GM19239 (cell line): ENCODE measurements at regions not wholly inside any gene's neighbourhood (a gene's known extent, or its start where the extent isn't known, plus 50 kb on each side); places are given as distances from the start of the nearest gene placed in this dataset.

Source experiments
- DNase-seq: peaks from one replicate; pipeline ENCODE4 v3.0.0; 2011; ENCODE audit warnings: low spot score; ENCODE audit not compliant: insufficient read length
- FAIRE-seq: peaks from 2 replicates; lab custom pipeline; 2011; peaks lifted over from hg19 to GRCh38; lab: Jason Lieb, UNC

DNA sequence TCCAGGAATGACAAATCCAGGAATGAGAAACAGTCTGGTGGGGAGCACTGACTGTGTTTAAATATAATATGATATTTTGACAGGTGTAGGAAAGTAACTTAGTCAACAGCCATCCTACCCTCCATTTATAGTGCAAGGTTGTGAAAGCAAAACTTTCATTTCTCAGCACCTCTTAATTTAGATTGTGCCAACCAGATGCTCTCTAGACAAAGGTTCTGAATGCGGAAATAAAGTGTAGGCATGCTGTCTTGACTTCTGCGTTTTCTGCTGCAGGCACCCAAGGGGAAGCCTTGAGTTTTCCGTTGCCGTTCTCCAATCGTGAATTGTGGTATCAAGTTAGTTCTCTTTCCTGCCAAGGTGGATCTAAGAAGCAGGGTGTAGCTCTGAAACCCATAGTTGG, 261.9 kb upstream of the SUCLG2 start:
- FAIRE-seq (no peak), DNase-seq (no peak)

DNA sequence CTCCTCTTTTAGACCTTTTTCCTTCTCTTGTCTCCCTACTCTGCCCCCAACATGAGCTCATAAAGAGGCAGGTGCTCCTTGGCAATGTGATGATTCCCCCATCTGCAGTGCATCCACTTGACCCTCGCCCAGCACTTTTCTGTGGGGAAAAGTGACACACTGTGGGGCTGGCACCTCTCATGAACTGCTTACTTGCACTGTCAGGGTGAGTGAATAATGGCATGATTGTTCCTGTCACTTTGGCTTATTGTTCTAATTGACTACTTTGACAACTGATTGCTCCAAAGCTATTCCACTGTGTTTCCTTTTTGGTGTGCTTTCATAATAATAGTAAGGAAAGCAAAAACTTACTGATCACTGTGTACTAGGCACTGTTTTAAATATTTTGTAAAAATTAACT, 253.3 kb upstream of the SUCLG2 start:
- no peak for DNase-seq
- FAIRE-seq = no peak

DNA sequence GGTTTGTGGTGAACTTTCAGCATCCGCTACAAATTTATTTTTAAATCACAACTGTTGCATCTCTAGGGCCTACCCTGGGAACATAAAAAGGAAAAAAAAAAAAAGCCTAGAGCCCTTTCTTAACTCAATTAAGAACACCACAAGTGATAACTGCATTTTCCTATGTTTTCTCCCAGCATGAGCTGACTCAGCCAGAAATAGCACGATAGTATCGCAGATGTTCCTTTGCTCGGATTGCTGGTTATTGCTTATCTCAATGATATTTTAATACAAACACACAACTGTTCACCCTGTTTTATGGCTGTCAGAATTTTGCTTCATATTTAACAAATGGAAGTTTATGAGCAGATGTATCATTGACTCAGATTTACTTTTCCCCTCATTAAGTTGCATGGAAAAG, 251.8 kb upstream of the SUCLG2 start:
- no peak for FAIRE-seq
- DNase-seq = no peak

DNA sequence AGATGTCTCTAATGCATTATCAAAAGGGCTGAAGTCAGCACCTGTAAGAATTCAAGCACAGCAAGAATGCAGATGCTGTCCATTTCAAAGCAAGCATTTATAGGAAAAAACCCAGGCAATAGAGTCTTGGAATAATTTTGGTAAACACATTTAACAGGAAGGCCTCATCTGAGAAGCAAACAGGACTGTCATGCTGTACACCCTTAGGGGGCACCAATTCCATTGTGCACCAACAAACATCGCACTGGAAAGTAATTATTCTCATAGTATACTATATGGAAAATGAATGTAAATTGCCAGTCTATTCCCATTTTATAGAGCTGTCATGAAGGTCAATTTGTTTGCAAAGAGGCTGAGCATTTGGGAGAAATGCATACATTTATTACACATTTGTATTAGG, 247.3 kb upstream of the SUCLG2 start:
- FAIRE-seq = no peak
- DNase-seq = no peak

DNA sequence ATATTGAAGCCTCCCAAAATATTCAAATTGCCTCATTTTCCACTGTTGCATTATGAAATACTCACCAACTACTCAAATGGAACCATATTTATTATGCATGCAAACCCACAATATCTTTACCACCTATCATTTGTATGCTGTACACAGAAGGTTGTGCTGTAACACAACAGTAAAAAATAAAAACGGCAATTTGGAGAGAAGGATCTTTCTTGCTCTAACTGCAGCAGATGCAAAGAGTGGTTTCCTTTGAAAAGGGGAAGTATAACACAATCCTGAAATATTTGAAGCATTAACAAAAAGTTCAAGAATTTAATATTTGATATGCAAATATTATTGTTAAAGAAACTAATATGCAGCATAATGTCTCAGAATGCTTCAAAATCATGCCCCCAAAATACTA, 244.5 kb upstream of the SUCLG2 start:
- FAIRE-seq (no peak), DNase-seq (no peak)

DNA sequence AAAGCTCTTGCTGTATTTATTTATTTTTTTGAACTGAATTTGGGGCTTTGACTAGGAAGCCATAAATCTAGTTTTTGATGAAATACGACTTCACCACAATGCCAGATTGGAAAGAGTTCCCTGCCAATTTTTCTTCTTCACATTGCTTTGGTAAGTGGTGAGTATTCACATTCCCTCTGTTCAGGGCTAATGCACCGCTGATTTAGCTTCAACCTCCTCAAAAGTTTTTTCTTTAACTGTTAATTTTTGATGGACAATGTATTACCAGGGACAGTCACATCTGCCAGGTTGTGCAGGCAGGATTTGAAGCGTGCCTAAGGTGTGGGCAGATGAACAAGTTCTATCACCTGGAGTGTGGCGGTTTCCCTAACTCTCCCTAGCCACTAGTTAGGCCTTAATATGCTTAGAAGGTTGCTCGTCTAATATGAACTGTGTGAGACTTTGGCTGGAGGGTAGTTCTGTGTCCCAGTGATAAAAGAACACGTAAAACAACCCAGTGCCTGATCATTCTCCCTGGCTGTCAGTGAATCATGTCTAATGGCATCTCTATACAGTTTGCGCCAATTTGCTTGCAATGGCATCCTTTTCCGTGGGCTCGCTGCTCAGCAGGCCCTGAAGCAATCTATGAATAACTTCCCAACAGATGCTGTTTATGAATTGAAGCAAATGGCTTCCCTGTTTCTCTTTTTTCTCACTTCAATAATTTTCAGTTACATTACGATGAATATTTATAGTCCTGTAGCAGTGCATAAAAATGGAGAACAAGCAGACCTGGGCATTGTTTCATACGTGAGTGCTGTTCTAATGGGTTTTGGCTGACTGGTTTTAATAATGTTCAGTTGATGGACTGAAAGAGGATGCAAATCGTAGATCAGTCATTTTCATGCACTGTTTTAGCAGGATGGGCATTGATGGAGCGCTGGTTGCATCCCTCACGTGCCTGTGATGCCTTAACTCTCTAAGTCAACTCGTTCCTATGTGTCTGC, 243.2 kb upstream of the SUCLG2 start:
- FAIRE-seq = no peak
- no peak for DNase-seq

DNA sequence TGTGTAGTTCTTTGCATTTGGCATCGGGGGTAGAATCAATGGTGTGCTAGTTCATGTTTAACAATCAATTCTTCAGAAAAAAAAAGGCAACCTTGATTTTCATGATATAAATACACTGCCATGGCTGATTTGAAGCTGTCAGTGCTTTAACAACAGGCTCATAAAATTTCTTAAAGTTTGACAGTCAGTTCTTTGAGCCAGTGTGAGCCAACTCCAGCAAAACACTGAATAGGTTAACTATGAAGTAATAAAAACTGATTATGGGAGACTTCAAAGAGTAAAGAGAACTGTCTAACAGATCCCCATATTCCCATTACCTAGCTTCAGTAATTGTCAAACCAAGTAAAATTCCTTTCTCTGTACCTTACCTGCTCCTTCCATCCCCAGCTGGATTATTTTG, 241.7 kb upstream of the SUCLG2 start:
- DNase-seq (no peak), FAIRE-seq (no peak)

DNA sequence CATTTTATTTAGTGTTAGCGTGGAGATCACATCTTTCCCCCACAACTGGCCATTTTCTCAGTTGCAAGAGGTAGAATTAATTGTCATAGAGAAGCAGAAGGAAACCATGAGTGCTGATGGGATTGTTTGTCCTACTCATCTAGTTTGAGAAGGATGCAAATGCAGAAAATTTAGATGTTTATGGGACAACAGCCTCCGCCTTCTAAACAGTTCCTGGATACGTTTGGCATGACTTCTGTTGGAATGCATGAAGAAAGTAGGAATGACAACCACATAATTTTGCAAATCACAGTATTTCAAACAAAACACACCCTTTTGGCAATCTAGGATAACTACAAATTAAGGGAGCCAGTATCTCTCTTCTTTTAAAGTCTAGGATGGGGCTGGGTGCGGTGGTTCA, 240.1 kb upstream of the SUCLG2 start:
- FAIRE-seq (no peak), DNase-seq (no peak)

DNA sequence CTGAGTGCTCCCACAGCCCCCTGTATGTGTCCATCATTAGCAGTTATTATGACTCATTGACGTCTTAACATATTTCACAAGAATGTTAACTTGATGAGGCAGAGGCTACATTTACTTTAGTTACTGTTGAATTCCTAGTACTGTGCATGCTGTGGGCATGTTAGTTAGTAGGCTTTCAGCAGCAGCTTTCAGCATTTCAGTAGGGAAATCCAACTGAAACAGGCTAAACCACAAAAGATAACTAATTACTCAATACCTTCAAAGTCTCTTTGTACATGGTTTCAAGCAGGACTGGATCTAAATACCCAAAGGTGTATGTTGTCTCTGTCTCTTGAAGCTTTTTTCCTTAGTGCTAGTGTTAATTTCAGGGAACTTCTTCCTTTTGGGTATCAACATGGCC, 229.9 kb upstream of the SUCLG2 start:
- DNase-seq = no peak
- no peak for FAIRE-seq

DNA sequence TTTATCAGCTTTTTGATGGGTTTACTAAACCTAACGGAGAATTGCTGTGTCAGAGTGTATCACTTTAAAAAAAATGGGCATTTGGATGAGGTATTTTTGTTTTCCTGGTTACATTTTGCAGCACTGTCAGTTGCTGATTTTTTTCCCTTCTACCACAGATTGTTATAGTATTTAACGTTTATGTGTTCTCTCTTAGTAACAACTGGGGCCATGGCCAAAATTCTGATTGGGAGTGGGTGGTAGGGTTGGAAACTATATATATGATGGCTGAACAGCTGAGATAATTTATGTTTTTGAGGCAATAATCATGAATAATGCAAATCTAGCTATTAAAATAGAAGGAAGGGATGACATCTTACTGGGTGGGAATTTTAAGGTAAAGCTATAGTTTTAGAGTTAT, 229.4 kb upstream of the SUCLG2 start:
- FAIRE-seq (no peak), DNase-seq (no peak)

DNA sequence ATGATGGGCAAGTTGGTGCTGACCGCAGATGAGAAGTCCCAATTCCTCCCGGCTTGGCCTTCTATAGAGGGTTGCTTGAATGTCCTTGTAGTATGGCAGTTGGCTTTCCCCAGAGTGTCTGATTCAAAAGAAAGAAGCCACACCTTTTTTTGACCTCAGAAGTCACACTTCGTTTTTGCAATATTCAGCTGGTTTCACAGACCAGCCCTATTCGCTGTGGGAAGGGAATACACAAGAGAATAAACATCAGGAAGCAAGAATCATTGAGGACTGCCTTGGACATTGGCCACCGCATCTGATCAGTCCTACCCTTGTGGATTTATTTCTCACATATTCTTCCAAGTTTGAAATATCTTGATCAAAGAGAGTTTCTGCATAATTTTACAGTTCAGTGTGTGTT, 228.6 kb upstream of the SUCLG2 start:
- FAIRE-seq (no peak), DNase-seq (no peak)

DNA sequence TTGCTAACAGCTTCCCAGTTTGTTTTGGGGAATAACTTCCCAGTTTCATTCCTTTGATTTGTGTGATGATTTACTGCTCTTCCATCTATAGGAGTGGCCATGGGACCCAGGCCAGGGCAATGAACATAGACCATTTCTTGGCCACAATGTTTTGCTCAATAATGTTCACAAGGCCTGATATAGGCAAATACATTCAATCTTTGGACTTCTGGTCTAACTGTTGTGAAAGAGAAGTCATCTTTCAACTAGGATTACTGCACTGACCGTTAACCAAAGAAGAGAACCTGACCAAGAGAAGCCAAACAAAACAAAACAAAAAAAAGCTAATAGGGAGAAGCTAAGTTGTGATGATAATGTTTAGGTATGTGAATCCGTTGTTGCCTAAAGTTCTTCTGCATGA, 221.8 kb upstream of the SUCLG2 start:
- FAIRE-seq (no peak), DNase-seq (no peak)

DNA sequence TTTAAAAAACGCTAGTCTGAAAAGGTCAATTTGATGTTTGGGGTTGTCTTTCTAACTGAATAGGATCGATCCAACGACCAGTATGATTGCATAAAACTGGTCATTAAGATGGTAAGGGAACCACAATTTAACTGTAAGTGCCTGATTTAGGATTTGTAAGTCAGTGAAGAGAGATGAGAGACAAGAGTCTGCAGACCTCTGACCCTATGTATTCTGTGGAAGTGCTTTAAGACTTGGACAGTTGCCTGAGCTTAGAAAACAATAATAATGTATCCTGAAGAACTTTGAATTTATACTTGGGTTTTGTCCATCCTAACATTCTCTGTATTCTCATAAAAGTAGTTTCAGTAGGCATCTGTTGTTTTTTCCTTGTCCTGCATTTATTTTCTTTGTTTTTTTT, 221.4 kb upstream of the SUCLG2 start:
- DNase-seq (no peak), FAIRE-seq (no peak)

DNA sequence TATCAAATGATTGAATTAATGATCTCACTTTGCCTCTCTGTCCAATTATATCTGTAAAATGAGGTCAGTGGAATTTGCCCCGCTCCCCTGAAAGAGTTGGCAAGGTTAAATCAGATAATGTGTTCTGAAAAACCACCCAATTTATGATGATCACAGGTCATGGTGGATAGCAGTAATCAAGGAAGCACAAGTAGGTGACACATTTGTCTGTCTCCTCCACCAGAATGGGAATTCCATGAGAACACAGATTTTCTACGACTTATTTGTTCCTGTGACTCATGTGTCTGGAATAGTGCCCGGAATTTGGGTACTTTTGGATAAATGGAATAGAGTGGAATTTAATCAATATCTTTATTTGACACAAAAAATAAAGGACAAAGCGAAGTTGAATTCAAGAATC, 220.9 kb upstream of the SUCLG2 start:
- FAIRE-seq = no peak
- DNase-seq = no peak

DNA sequence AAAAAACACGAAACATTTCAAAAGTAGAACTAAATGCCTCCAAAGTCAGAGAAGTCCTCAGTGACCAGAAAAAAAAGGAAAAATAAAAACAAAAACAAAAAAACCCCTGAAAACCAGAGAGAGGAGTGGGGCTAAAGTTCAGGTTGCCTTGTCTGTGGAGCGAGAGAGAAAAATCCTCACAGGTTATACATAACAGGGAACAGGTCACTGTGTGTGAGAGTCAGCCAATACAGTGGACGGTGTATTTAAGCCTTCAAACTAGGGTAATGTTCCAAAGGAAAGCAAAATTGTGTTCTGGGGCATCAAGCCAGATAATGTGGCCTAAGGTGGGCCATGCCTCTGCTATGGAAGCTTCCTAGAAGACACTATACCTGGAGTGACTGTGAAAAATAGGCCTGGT, 216.1 kb upstream of the SUCLG2 start:
- no peak for FAIRE-seq

DNA sequence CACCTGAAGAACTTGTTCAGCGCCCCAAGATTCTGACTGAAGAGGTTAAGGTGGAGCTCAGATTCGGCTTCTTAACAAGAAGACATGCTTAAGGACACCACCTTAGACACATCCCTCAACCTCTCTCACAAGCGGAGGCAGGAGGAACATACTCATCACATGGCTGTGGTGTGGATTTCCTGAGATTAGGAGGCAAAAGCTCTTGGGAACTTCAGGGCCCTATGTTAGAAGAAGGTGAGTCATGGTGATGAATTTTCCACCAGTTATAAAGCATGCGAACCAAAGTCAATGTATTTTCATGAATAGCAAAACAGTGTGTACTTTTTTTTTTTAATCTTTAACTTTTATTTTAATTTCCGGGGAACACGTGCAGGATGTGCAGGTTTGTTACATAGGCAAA, 212.2 kb upstream of the SUCLG2 start:
- FAIRE-seq = no peak
- no peak for DNase-seq

More for the DNA sequence above, 216.1 kb upstream of the SUCLG2 start:
- DNase-seq = no peak

DNA sequence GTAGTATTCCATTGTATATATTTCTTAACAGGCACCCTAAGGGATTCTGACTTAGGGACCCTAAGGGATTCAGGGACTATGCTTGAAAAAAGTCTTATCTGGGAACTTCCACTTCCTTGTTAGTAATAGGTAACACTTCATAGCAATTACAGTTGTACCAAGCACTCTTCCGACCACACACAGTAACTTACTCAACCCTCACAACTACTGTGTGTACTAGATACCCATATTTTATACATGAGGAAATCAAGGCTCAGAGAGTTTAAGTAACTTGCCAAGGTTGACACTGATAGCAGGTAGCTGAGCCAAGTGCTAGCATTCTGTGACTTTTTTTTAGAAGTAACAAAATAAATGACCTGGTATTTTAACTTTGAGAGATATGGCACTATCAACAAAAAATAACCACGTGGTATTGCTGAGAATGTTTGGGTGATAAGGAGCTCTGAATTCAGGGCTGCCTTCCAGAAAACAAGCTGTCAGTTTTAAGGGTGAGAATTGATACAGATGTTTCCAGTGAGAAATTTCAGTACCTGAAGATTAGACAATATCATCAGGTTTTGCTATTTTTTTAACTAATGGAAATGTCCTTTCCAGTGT, 210.3 kb upstream of the SUCLG2 start:
- DNase-seq (no peak), FAIRE-seq (no peak)

DNA sequence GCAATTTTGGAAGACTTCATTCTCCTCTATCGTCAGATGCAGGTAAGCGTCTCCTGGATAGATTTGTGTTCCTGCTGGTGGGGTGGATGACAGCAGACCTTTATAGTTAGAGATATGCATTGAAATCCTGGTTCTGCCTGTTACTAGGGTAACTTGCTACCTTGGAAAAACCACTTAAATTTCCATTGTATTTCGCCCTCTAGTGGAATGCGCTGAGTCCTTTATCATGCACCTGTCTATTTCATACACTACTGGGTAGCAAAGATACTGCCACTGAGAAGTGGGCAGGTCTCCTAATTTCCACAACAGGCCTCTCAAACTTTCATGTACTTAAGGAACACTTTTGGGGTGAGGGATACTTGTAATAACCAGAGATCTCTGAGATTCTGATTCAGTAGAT, 209.5 kb upstream of the SUCLG2 start:
- FAIRE-seq (no peak), DNase-seq (no peak)

DNA sequence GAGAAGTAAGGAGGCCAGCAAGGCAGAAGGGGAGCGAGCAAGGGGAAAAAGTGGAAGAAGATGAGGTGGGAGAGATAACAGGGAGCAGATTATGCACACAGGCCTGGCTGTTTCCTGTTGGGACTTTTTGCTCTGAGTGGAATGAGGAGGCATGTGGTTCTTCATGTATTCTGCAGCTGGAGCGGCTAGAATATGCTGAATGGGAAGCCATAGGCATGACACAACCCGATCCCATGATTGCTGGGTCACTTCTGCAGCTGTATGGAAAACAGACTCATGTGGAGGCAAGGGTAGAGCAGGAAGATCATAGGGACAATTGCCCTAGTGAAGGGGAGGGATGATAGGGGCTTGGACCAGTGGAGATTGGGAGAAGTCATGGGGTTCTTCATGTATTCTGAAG, 206.0 kb upstream of the SUCLG2 start:
- FAIRE-seq = no peak
- DNase-seq = no peak

DNA sequence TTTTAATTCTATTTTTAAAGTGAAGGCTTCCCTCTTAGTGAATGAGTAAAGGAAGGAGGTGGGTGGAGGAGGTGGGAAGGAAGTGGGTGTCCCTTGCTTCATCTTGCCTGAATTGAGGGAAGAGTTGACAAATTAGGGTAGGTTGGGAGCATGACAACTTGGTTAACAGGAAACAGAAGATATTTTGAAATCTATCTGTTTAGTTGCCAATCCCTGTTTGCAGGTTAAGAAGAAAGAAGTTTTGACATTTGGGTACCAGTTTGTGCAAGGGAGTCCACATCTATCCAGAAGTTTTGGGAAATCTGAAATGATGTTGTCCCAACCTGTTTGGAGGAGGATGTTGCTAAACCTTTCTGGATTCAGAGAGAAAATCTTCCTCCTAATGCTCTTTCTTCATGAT, 204.1 kb upstream of the SUCLG2 start:
- DNase-seq (no peak), FAIRE-seq (no peak)

DNA sequence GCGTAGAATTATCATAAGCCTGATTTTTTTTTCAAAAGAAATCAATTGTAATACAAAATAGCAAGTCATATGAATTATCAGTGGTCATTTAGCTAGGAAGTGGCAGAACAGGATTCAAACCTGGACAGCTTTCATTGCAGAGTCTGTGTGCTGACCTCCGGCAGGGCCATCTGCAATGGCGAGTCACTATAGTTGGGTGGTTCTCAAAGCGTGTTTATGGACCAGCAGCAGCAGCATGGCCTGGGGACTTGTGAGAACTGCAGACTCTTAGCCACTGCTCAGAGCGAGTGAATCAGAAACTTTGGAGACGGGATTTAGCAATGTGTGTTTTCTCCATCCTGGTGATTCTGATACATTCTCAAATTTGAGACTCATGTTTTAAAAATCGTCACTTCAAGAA, 202.3 kb upstream of the SUCLG2 start:
- no peak for FAIRE-seq
- no peak for DNase-seq

DNA sequence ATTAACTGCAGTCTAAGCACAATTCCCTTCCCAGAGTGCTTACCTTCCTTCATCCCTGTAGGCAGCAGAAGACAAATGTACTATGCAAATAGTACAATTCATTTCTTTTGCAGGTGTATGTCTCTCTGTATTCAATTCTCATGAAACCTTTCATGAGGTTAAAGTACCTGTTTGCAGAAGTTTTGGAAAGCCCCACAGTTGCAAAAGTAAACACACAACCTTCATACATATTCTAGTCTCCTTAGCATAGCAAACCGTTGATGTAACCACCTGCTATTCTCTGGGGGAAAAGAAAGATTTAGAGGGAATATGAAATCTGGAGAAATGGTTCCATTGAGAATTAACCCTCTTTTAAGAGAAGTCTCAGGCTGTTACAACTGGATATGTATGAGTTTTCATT, 200.3 kb upstream of the SUCLG2 start:
- FAIRE-seq (no peak), DNase-seq (no peak)
